KMS-11 (cell line): ENCODE measurements at regions not wholly inside any gene's neighbourhood (a gene's known extent, or its start where the extent isn't known, plus 50 kb on each side); places are given as distances from the start of the nearest gene placed in this dataset.

Source experiments
- H2AFZ ChIP-seq: fragments of 200-600 bp; sonication (generic); 2 replicates; pipeline ENCODE4 v1.6.1; 2016; ENCODE audit warnings: antibody characterized with exemption, mixed run types, low read depth
- H3K27ac ChIP-seq: fragments of 200-600 bp; sonication (generic); 2 replicates; pipeline ENCODE4 v1.6.1; 2016; ENCODE audit warnings: mild to moderate bottlenecking, mixed run types
- H3K27me3 ChIP-seq: fragments of 200-600 bp; sonication (generic); 2 replicates; pipeline ENCODE4 v1.6.1; 2017; ENCODE audit warnings: mild to moderate bottlenecking, low read depth, mixed run types, moderate library complexity; ENCODE audit not compliant: insufficient read depth
- H3K36me3 ChIP-seq: fragments of 200-600 bp; sonication (generic); 2 replicates; pipeline ENCODE4 v1.6.1; 2017; ENCODE audit warnings: mild to moderate bottlenecking, mixed run types; ENCODE audit not compliant: insufficient read depth
- H3K4me1 ChIP-seq: fragments of 200-600 bp; sonication (generic); 2 replicates; pipeline ENCODE4 v1.6.1; 2016; ENCODE audit warnings: mild to moderate bottlenecking, low read depth, mixed run types; ENCODE audit not compliant: poor library complexity, severe bottlenecking
- H3K4me2 ChIP-seq: fragments of 200-600 bp; sonication (generic); 2 replicates; pipeline ENCODE4 v1.7.0; 2016; ENCODE audit warnings: mild to moderate bottlenecking, mixed run types
- H3K4me3 ChIP-seq: fragments of 200-600 bp; sonication (generic); IDR thresholded peaks from 2 replicates; pipeline ENCODE4 v1.6.1; 2017; ENCODE audit warnings: low read depth, low read length, mixed read lengths; ENCODE audit not compliant: insufficient read depth
- H3K79me2 ChIP-seq: fragments of 200-600 bp; sonication (generic); 2 replicates; pipeline ENCODE4 v1.6.1; 2016; ENCODE audit warnings: low read depth, mixed run types; ENCODE audit not compliant: insufficient read depth
- H3K9ac ChIP-seq: fragments of 200-600 bp; sonication (generic); 2 replicates; pipeline ENCODE4 v1.6.1; 2016; ENCODE audit warnings: mild to moderate bottlenecking, mixed run types
- H4K20me1 ChIP-seq: fragments of 200-600 bp; sonication (generic); 2 replicates; pipeline ENCODE4 v1.6.1; 2016; ENCODE audit warnings: mild to moderate bottlenecking, mixed run types; ENCODE audit not compliant: insufficient read depth
- CTCF ChIP-seq: fragments of 200-600 bp; sonication (generic); conservative IDR thresholded peaks from 2 replicates; pipeline ENCODE4 v1.6.1; 2017; ENCODE audit warnings: low read depth, mild to moderate bottlenecking, antibody characterized with exemption, low read length, moderate library complexity, mixed read lengths

- no peaks in the 10 kb centered on the region for H4K20me1 ChIP-seq
- no peak overlapping the region for H3K27ac ChIP-seq
- no peak overlapping the region for H3K9ac ChIP-seq
- H2AFZ ChIP-seq: no peak overlapping the region
- H3K4me2 ChIP-seq: no peak overlapping the region
- TF ChIP-seq CTCF: no peak
- H3K4me1 ChIP-seq: no peaks in the 10 kb centered on the region
- H3K36me3 ChIP-seq: no peaks in the 10 kb centered on the region
- H3K27me3 ChIP-seq: no peaks in the 10 kb centered on the region
- no peaks in the 10 kb centered on the region for H3K79me2 ChIP-seq
- H3K4me3 ChIP-seq: no peak overlapping the region
Observed at GRCh38 chr18:61108706-61109105, 224.5 kb upstream of the CDH20 start.

- H3K36me3 ChIP-seq: no peaks in the 10 kb centered on the region
- H2AFZ ChIP-seq: no peak overlapping the region
- no peak overlapping the region for H3K4me2 ChIP-seq
- H3K4me3 ChIP-seq: no peak overlapping the region
- no peaks in the 10 kb centered on the region for H3K27me3 ChIP-seq
- H3K27ac ChIP-seq: no peak overlapping the region
- no peak overlapping the region for H3K9ac ChIP-seq
- H4K20me1 ChIP-seq: no peaks in the 10 kb centered on the region; the same call in 1 of the 2 replicates
- H3K79me2 ChIP-seq: no peaks in the 10 kb centered on the region
- no peak for TF ChIP-seq CTCF
- no peaks in the 10 kb centered on the region for H3K4me1 ChIP-seq
Observed at GRCh38 chr18:61123309-61123708, 209.9 kb upstream of the CDH20 start.

GRCh38 chr18:61127714-61128467, 205.3 kb upstream of the CDH20 start:
- TF ChIP-seq CTCF: no peak

GRCh38 chr18:61129001-61129400, 204.2 kb upstream of the CDH20 start:
- no peaks in the 10 kb centered on the region for H3K4me1 ChIP-seq
- TF ChIP-seq CTCF: no peak
- H3K4me3 ChIP-seq: no peak overlapping the region
- no peak overlapping the region for H3K27ac ChIP-seq
- H3K79me2 ChIP-seq: no peaks in the 10 kb centered on the region
- H4K20me1 ChIP-seq: no peaks in the 10 kb centered on the region; the same call in 1 of the 2 replicates
- no peaks in the 10 kb centered on the region for H3K36me3 ChIP-seq
- no peak overlapping the region for H3K9ac ChIP-seq
- no peak overlapping the region for H2AFZ ChIP-seq
- no peak overlapping the region for H3K4me2 ChIP-seq
- H3K27me3 ChIP-seq: no peaks in the 10 kb centered on the region

More at GRCh38 chr18:61127714-61128467, 205.3 kb upstream of the CDH20 start:
- Histone ChIP-seq H2AFZ (no peak overlapping the region), H3K4me1 (no peaks in the 10 kb centered on the region), H3K9ac (no peak overlapping the region), H3K79me2 (no peaks in the 10 kb centered on the region), H3K36me3 (no peaks in the 10 kb centered on the region), H3K27ac (no peak overlapping the region), H3K27me3 (no peaks in the 10 kb centered on the region), H4K20me1 (no peaks in the 10 kb centered on the region; the same call in 1 of the 2 replicates), H3K4me3 (no peak overlapping the region), H3K4me2 (no peak overlapping the region)
